Stimulated activated CD8-positive, alpha-beta memory T cell treated with anti-CD3 and anti-CD28 coated beads, Interleukin-15, amount 100 ng/mL, for 24 hours (primary cell): ENCODE measurements at regions not wholly inside any gene's neighbourhood (a gene's known extent, or its start where the extent isn't known, plus 50 kb on each side); places are given as distances from the start of the nearest gene placed in this dataset.

ENCODE experiments used
- DNase-seq: peaks from one replicate; pipeline ENCODE4 v3.0.0-alpha.2; 2020; ENCODE audit warnings: low read depth

- DNase-seq: no peak
Measured at GRCh38 chr13:21757763-21758162, 86.9 kb downstream of the FGF9 start.

- DNase-seq: no peak
Measured at GRCh38 chr13:21758441-21758840, 87.6 kb downstream of the FGF9 start.

- no peak for DNase-seq
Measured at GRCh38 chr13:21759463-21759862, 88.6 kb downstream of the FGF9 start.

GRCh38 chr13:21759911-21760310 is 89.0 kb downstream of the FGF9 start:
- DNase-seq: no peak

- no peak for DNase-seq
Measured at GRCh38 chr13:21761770-21762169, 90.9 kb downstream of the FGF9 start.

- no peak for DNase-seq
Measured at GRCh38 chr13:21762512-21762911, 91.6 kb downstream of the FGF9 start.

- no peak for DNase-seq
Measured at GRCh38 chr13:21767032-21767431, 96.2 kb downstream of the FGF9 start.

GRCh38 chr13:21771075-21771474 is 100.2 kb downstream of the FGF9 start:
- DNase-seq: no peak

GRCh38 chr13:21777166-21777565 is 106.3 kb downstream of the FGF9 start:
- no peak for DNase-seq

GRCh38 chr13:21777813-21778212 is 106.9 kb downstream of the FGF9 start:
- DNase-seq: no peak

GRCh38 chr13:21782736-21783135 is 111.9 kb downstream of the FGF9 start:
- DNase-seq: no peak

- DNase-seq: no peak
Measured at GRCh38 chr13:21785990-21786389, 115.1 kb downstream of the FGF9 start.

- no peak for DNase-seq
Measured at GRCh38 chr13:21796066-21796465, 125.2 kb downstream of the FGF9 start.

GRCh38 chr13:21796775-21797514 is 126.1 kb downstream of the FGF9 start:
- no peak for DNase-seq

GRCh38 chr13:21797736-21798135 is 126.9 kb downstream of the FGF9 start:
- no peak for DNase-seq

GRCh38 chr13:21798181-21798580 is 127.3 kb downstream of the FGF9 start:
- DNase-seq: no peak

- no peak for DNase-seq
Measured at GRCh38 chr13:21799671-21800070, 128.8 kb downstream of the FGF9 start.

- no peak for DNase-seq
Measured at GRCh38 chr13:21800837-21801616, 130.2 kb downstream of the FGF9 start.

GRCh38 chr13:21805733-21806132 is 134.9 kb downstream of the FGF9 start:
- no peak for DNase-seq

- DNase-seq: no peak
Measured at GRCh38 chr13:21812192-21812626, 141.3 kb downstream of the FGF9 start.

- DNase-seq: no peak
Measured at GRCh38 chr13:21813110-21813509, 142.2 kb downstream of the FGF9 start.

GRCh38 chr13:21813844-21814243 is 143.0 kb downstream of the FGF9 start:
- no peak for DNase-seq

GRCh38 chr13:21814604-21815003 is 143.7 kb downstream of the FGF9 start:
- DNase-seq: no peak

GRCh38 chr13:21817878-21818277 is 147.0 kb downstream of the FGF9 start:
- DNase-seq: no peak
